Loucy (cell line): ENCODE measurements at regions not wholly inside any gene's neighbourhood (a gene's known extent, or its start where the extent isn't known, plus 50 kb on each side); places are given as distances from the start of the nearest gene placed in this dataset.
"Not testable (repeated sequence)": the region's sequence is repeated elsewhere in the genome, so short reads cannot be mapped to it uniquely, and the experiment has no call there.

ENCODE experiments used
- H2AFZ ChIP-seq: fragments of 200-600 bp; sonication (generic); 2 replicates; pipeline ENCODE4 v1.6.0; 2016; ENCODE audit warnings: antibody characterized with exemption, mild to moderate bottlenecking, low read length, moderate library complexity
- H3F3A ChIP-seq: fragments of 200-600 bp; 2 replicates; pipeline ENCODE4 v1.6.0; 2016; ENCODE audit warnings: antibody characterized with exemption, low read depth, mild to moderate bottlenecking
- H3K27me3 ChIP-seq: fragments of 200-600 bp; sonication (generic); 2 replicates; pipeline ENCODE4 v1.6.1; 2014; ENCODE audit warnings: low read length, mild to moderate bottlenecking; ENCODE audit not compliant: insufficient read depth, poor library complexity, severe bottlenecking
- H3K36me3 ChIP-seq: fragments of 200-600 bp; sonication (generic); 2 replicates; pipeline ENCODE4 v1.6.1; 2016; ENCODE audit warnings: low read length; ENCODE audit not compliant: insufficient read depth
- H3K4me1 ChIP-seq: fragments of 200-600 bp; sonication (generic); 2 replicates; pipeline ENCODE4 v1.5.1; 2014; ENCODE audit warnings: low read length, mild to moderate bottlenecking; ENCODE audit not compliant: insufficient read depth, poor library complexity, severe bottlenecking
- H3K4me2 ChIP-seq: fragments of 200-600 bp; sonication (generic); 2 replicates; pipeline ENCODE4 v1.6.0; 2014; ENCODE audit warnings: antibody characterized with exemption, low read length, low read depth, mild to moderate bottlenecking; ENCODE audit not compliant: poor library complexity, severe bottlenecking
- H3K4me3 ChIP-seq: fragments of 200-600 bp; sonication (generic); 2 replicates; pipeline ENCODE4 v1.5.1; 2014; ENCODE audit warnings: low read length, mild to moderate bottlenecking, mixed read lengths; ENCODE audit not compliant: poor library complexity, severe bottlenecking
- H3K79me2 ChIP-seq: fragments of 200-600 bp; sonication (generic); 2 replicates; pipeline ENCODE4 v1.6.1; 2014; ENCODE audit warnings: low read length; ENCODE audit not compliant: insufficient read depth
- H3K9ac ChIP-seq: fragments of 200-600 bp; sonication (generic); 2 replicates; pipeline ENCODE4 v1.6.0; 2014; ENCODE audit warnings: mild to moderate bottlenecking, low read depth, low read length, moderate library complexity; ENCODE audit not compliant: poor library complexity, severe bottlenecking
- H3K9me2 ChIP-seq: fragments of 200-600 bp; sonication (generic); replicated peaks from 2 replicates; pipeline ENCODE4 v1.6.1; 2016; ENCODE audit warnings: low read depth, low read length, mixed read lengths
- H3K9me3 ChIP-seq: fragments of 200-600 bp; sonication (generic); 2 replicates; pipeline ENCODE4 v1.6.1; 2014; ENCODE audit warnings: mild to moderate bottlenecking, antibody characterized with exemption, low read length, low read depth; ENCODE audit not compliant: insufficient read depth
- H4K20me1 ChIP-seq: fragments of 200-600 bp; sonication (generic); 2 replicates; pipeline ENCODE4 v1.6.0; 2014; ENCODE audit warnings: antibody characterized with exemption, low read length, mild to moderate bottlenecking; ENCODE audit not compliant: insufficient read depth, poor library complexity, severe bottlenecking

- H3K9me3 ChIP-seq, H4K20me1 ChIP-seq, H3K27me3 ChIP-seq, H2AFZ ChIP-seq, H3K4me3 ChIP-seq, H3K79me2 ChIP-seq, H3K9ac ChIP-seq, H3K4me2 ChIP-seq, H3K4me1 ChIP-seq, H3F3A ChIP-seq, H3K36me3 ChIP-seq, H3K9me2 ChIP-seq: not testable (repeated sequence)
Observed at GRCh38 chr2:91516669-91517068, 2825.2 kb downstream of the RPIA start.

- H3K4me3 ChIP-seq, H3K4me1 ChIP-seq, H3K9ac ChIP-seq, H3K79me2 ChIP-seq, H2AFZ ChIP-seq, H3K9me3 ChIP-seq, H3K27me3 ChIP-seq, H3K36me3 ChIP-seq, H4K20me1 ChIP-seq, H3F3A ChIP-seq, H3K9me2 ChIP-seq, H3K4me2 ChIP-seq: not testable (repeated sequence)
Observed at GRCh38 chr2:91517846-91518245, 2826.4 kb downstream of the RPIA start.

- not testable (repeated sequence) for H3F3A ChIP-seq, H3K79me2 ChIP-seq, H4K20me1 ChIP-seq, H3K4me2 ChIP-seq, H3K9me2 ChIP-seq, H3K9ac ChIP-seq, H3K27me3 ChIP-seq, H3K9me3 ChIP-seq, H2AFZ ChIP-seq, H3K4me1 ChIP-seq, H3K36me3 ChIP-seq, H3K4me3 ChIP-seq
Observed at GRCh38 chr2:91518361-91518981, 2827.0 kb downstream of the RPIA start.

- H3K4me2 ChIP-seq, H3K4me3 ChIP-seq, H4K20me1 ChIP-seq, H2AFZ ChIP-seq, H3K9me3 ChIP-seq, H3K4me1 ChIP-seq, H3K79me2 ChIP-seq, H3K9ac ChIP-seq, H3F3A ChIP-seq, H3K27me3 ChIP-seq, H3K36me3 ChIP-seq, H3K9me2 ChIP-seq: not testable (repeated sequence)
Observed at GRCh38 chr2:91519359-91519758, 2827.9 kb downstream of the RPIA start.

GRCh38 chr2:91519914-91520313, 2828.4 kb downstream of the RPIA start:
- not testable (repeated sequence) for H3K9me3 ChIP-seq, H3K4me2 ChIP-seq, H3K4me3 ChIP-seq, H3K9ac ChIP-seq, H2AFZ ChIP-seq, H3K27me3 ChIP-seq, H3K36me3 ChIP-seq, H3F3A ChIP-seq, H3K9me2 ChIP-seq, H4K20me1 ChIP-seq, H3K79me2 ChIP-seq, H3K4me1 ChIP-seq

GRCh38 chr2:91520523-91520922, 2829.1 kb downstream of the RPIA start:
- not testable (repeated sequence) for H2AFZ ChIP-seq, H3K79me2 ChIP-seq

GRCh38 chr2:91520972-91521535, 2829.6 kb downstream of the RPIA start:
- not testable (repeated sequence) for H3K9ac ChIP-seq, H4K20me1 ChIP-seq, H3K36me3 ChIP-seq, H3K27me3 ChIP-seq, H3F3A ChIP-seq, H3K4me3 ChIP-seq, H3K79me2 ChIP-seq, H3K9me3 ChIP-seq, H3K4me2 ChIP-seq, H3K9me2 ChIP-seq, H3K4me1 ChIP-seq, H2AFZ ChIP-seq

More at GRCh38 chr2:91520523-91520922, 2829.1 kb downstream of the RPIA start:
- H3K4me1 ChIP-seq, H3K27me3 ChIP-seq, H3K9me3 ChIP-seq, H3K4me2 ChIP-seq, H3K9ac ChIP-seq, H3F3A ChIP-seq, H3K36me3 ChIP-seq, H3K4me3 ChIP-seq, H3K9me2 ChIP-seq, H4K20me1 ChIP-seq: not testable (repeated sequence)
